CD1c-positive myeloid dendritic cell (primary cell): ENCODE measurements at regions not wholly inside any gene's neighbourhood (a gene's known extent, or its start where the extent isn't known, plus 50 kb on each side); places are given as distances from the start of the nearest gene placed in this dataset.

Experiments
- DNase-seq: peaks from one replicate; pipeline ENCODE4 v3.0.0-alpha.2; 2016; ENCODE audit errors: extremely low spot score

- DNase-seq, result no peak
These were observed 493.6 kb downstream of the GADD45G start for GRCh38 chr9:90098408-90098807.

- DNase-seq, result peak; percentile 38
These were observed 494.6 kb downstream of the GADD45G start for GRCh38 chr9:90099262-90099963.

- no peak for DNase-seq
These were observed 495.2 kb downstream of the GADD45G start for GRCh38 chr9:90100014-90100413.

GRCh38 chr9:90102292-90102901, 497.6 kb downstream of the GADD45G start:
- DNase-seq, result peak; percentile 89

- DNase-seq, result no peak
These were observed 499.0 kb downstream of the GADD45G start for GRCh38 chr9:90103771-90104170.

- DNase-seq, result no peak
These were observed 501.0 kb downstream of the GADD45G start for GRCh38 chr9:90105773-90106172.

GRCh38 chr9:90107040-90107725, 502.4 kb downstream of the GADD45G start:
- no peak for DNase-seq

GRCh38 chr9:90107726-90108655, 503.2 kb downstream of the GADD45G start:
- DNase-seq, result no peak

GRCh38 chr9:90112788-90113187, 508.0 kb downstream of the GADD45G start:
- DNase-seq, result no peak

- DNase-seq, result no peak
These were observed 510.0 kb downstream of the GADD45G start for GRCh38 chr9:90114641-90115425.

- DNase-seq, result no peak
These were observed 517.0 kb downstream of the GADD45G start for GRCh38 chr9:90121762-90122161.

- DNase-seq, result no peak
These were observed 517.7 kb downstream of the DIRAS2 start for GRCh38 chr9:90124961-90125360.

- DNase-seq, result no peak
These were observed 514.7 kb downstream of the DIRAS2 start for GRCh38 chr9:90127923-90128322.

GRCh38 chr9:90128587-90129190, 513.9 kb downstream of the DIRAS2 start:
- DNase-seq, result peak; percentile 13

- DNase-seq, result no peak
These were observed 513.2 kb downstream of the DIRAS2 start for GRCh38 chr9:90129446-90129845.

GRCh38 chr9:90131568-90131967, 511.1 kb downstream of the DIRAS2 start:
- DNase-seq, result no peak

GRCh38 chr9:90132866-90133265, 509.8 kb downstream of the DIRAS2 start:
- DNase-seq, result no peak

GRCh38 chr9:90137801-90138200, 504.8 kb downstream of the DIRAS2 start:
- DNase-seq, result no peak

- no peak for DNase-seq
These were observed 502.3 kb downstream of the DIRAS2 start for GRCh38 chr9:90140131-90140818.

- peak; percentile 55 for DNase-seq
These were observed 500.9 kb downstream of the DIRAS2 start for GRCh38 chr9:90141723-90142122.
